Upper lobe of left lung (tissue), 6 donors: ENCODE measurements at regions not wholly inside any gene's neighbourhood (a gene's known extent, or its start where the extent isn't known, plus 50 kb on each side); places are given as distances from the start of the nearest gene placed in this dataset.

ENCODE experiments used
- ATAC-seq, 2 donors: fragments of 200-7000 bp; cut with Tn5 transposase; one replicate each; pipeline ENCODE4 v1.9.1; 2022; ENCODE audit warnings: mild to moderate bottlenecking in 2 of 2, moderate library complexity in 2 of 2; ENCODE audit not compliant: low FRiP score in 2 of 2
- DNase-seq, 2 donors: peaks; one replicate each; pipeline ENCODE4 v3.0.0-alpha.2; 2019 to 2020
- H3K27ac ChIP-seq, 4 donors: fragments of 200-600 bp; sonication (generic); one replicate each; pipeline ENCODE4 v1.5.1; 2016 to 2019
- H3K27me3 ChIP-seq, 4 donors: fragments of 200-600 bp; sonication (generic); one replicate each; pipeline ENCODE4 v1.5.1; 2017 to 2019
- H3K36me3 ChIP-seq, 4 donors: fragments of 200-600 bp; sonication (generic); one replicate each; pipeline ENCODE4 v1.5.1; 2016 to 2019
- H3K4me1 ChIP-seq, 4 donors: fragments of 200-600 bp; sonication (generic); one replicate each; pipeline ENCODE4 v1.5.1; 2018 to 2019
- H3K4me3 ChIP-seq, 4 donors: fragments of 200-600 bp; sonication (generic); one replicate each; pipeline ENCODE4 v1.5.1; 2017 to 2019; ENCODE audit warnings: mild to moderate bottlenecking in 2 of 4, moderate library complexity in 1 of 4
- H3K9me3 ChIP-seq, 4 donors: fragments of 200-600 bp; sonication (generic); one replicate each; pipeline ENCODE4 v1.5.1; 2018 to 2019
- EP300 ChIP-seq, 4 donors: sonication (generic); formaldehyde crosslinking; IDR thresholded peaks; one replicate each; pipeline ENCODE4 v1.5.1; 2017; ENCODE audit warnings: antibody characterized with exemption in 4 of 4, control low read depth in 2 of 4
- POLR2A ChIP-seq, 4 donors: fragments of 450-650 bp; IDR thresholded peaks; one replicate each; pipeline ENCODE4 v1.5.1; 2016 to 2017; ENCODE audit warnings: antibody characterized with exemption in 4 of 4, mild to moderate bottlenecking in 2 of 4
- POLR2AphosphoS5 ChIP-seq, 2 donors: sonication (generic); formaldehyde crosslinking; IDR thresholded peaks; one replicate each; pipeline ENCODE4 v1.5.1; 2017; ENCODE audit warnings: antibody characterized with exemption in 2 of 2
- WGBS, 2 donors: methylation state at CpG; one replicate each; pipeline ENCODE4 v1.1.5; 2017 to 2018; 5-methylcytosine and 5-hydroxymethylcytosine counted together
- TF ChIP-seq, protein P1 (sequence below), 6 experiments: fragments of 450-650 bp in 4 of 6; fragments of 200-600 bp in 2 of 6; sonication (generic) in 2 of 6; IDR thresholded peaks; one replicate each; pipeline ENCODE4 v1.5.1; 2016 to 2019; ENCODE audit warnings: antibody characterized with exemption in 6 of 6
- donor health status: DM: no; HTN: no; CAD: no; lungs with moderate emphysema.
- donor health status: DM: no; HTN: yes; CAD: no; lungs with severe emphysema.

- Histone ChIP-seq H3K36me3 (no peaks in the 10 kb centered on the region), H3K4me3 (no peak overlapping the region), H3K9me3 (no peaks in the 10 kb centered on the region), H3K27me3 (no peaks in the 10 kb centered on the region), H3K27ac (no peak overlapping the region), H3K4me1 (peaks cover 0 to 5% (median 0%) of the 10 kb centered on the region in 4 donors)
- DNase-seq (no peak), ATAC-seq (no peak)
- TF ChIP-seq POLR2A (IDR thresholded peaks at IDR 0.05) (no peak), POLR2AphosphoS5 (IDR thresholded peaks at IDR 0.05) (no peak), EP300 (IDR thresholded peaks at IDR 0.05) (no peak)
- TF ChIP-seq, protein P1, sequence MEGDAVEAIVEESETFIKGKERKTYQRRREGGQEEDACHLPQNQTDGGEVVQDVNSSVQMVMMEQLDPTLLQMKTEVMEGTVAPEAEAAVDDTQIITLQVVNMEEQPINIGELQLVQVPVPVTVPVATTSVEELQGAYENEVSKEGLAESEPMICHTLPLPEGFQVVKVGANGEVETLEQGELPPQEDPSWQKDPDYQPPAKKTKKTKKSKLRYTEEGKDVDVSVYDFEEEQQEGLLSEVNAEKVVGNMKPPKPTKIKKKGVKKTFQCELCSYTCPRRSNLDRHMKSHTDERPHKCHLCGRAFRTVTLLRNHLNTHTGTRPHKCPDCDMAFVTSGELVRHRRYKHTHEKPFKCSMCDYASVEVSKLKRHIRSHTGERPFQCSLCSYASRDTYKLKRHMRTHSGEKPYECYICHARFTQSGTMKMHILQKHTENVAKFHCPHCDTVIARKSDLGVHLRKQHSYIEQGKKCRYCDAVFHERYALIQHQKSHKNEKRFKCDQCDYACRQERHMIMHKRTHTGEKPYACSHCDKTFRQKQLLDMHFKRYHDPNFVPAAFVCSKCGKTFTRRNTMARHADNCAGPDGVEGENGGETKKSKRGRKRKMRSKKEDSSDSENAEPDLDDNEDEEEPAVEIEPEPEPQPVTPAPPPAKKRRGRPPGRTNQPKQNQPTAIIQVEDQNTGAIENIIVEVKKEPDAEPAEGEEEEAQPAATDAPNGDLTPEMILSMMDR (IDR thresholded peaks at IDR 0.05) = no peak
- WGBS, 2 donors = 66 to 83% methylated on average over 2 of the region's 2 CpGs
Observed at GRCh38 chr1:193565971-193566577, 379.7 kb upstream of the B3GALT2 start.

GRCh38 chr1:193562121-193562520 is 375.7 kb upstream of the B3GALT2 start:
- Histone ChIP-seq H3K36me3 (no peaks in the 10 kb centered on the region), H3K27me3 (no peaks in the 10 kb centered on the region), H3K9me3 (no peaks in the 10 kb centered on the region), H3K4me3 (no peak overlapping the region), H3K27ac (no peak overlapping the region), H3K4me1 (peaks cover 0 to 11% (median 6%) of the 10 kb centered on the region in 4 donors)
- ATAC-seq = no peak
- no peak for DNase-seq
- TF ChIP-seq, protein P1 (IDR thresholded peaks at IDR 0.05) = no peak
- TF ChIP-seq POLR2A (IDR thresholded peaks at IDR 0.05) (no peak), EP300 (IDR thresholded peaks at IDR 0.05) (no peak), POLR2AphosphoS5 (IDR thresholded peaks at IDR 0.05) (no peak)
- WGBS, 2 donors = 70 to 76% methylated on average over 2 of the region's 2 CpGs

- TF ChIP-seq POLR2AphosphoS5 (IDR thresholded peaks at IDR 0.05) (peak in 1 of 2 donors; percentile 12), POLR2A (IDR thresholded peaks at IDR 0.05) (no peak), EP300 (IDR thresholded peaks at IDR 0.05) (peak in 1 of 4 donors; percentile 8)
- TF ChIP-seq, protein P1 (IDR thresholded peaks at IDR 0.05) = no peak
- peak in 1 of 2 donors; percentile 40 for DNase-seq
- H3K27ac ChIP-seq = peak overlapping the region in 2 of 4 donors; percentile 6 to 21
Observed at GRCh38 chr1:193558491-193559028, 372.1 kb upstream of the B3GALT2 start.

DNA sequence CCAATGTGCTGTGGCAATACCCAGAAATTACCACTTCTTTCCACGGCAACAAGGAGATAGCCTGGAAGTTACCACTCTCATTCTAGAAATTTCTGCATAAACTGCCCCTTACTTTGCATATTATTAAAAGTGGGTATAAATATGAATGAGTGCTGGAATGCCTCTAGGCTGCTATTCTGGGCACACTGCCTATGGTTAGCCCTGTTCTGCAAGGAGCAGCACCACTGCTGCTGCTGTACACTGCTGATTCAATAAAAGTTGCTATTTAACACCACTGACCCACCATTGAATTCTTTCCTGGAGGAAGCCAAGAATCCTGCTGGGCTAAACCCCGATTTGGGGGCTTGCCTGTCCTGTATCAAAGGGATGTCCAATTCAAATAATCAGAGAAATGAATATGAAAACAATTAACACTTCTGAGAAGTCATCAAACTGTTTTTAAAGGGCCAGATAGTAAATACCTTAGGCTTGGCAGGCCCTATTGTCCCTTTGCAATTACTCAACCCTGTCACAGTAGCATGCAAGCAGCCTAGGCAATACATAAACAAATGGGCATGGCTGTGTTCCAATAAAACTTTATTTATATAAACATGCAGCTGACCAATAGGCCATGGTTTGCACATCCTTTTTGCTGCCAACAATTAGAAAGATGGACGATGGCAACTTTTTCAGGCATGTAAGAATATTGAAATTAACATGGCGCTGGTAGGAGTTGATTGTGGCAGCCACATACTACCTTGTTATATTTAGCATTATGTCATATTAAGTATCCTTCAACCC is 369.4 kb upstream of the B3GALT2 start:
- H3K9me3 ChIP-seq = no peaks in the 10 kb centered on the region
- 82 to 87% methylated on average over 4 of the region's 4 CpGs for WGBS, 2 donors
- no peaks in the 10 kb centered on the region for H3K27me3 ChIP-seq
- DNase-seq = no peak
- TF ChIP-seq, protein P1 (IDR thresholded peaks at IDR 0.05) = no peak
- TF ChIP-seq POLR2A (IDR thresholded peaks at IDR 0.05) (no peak), EP300 (IDR thresholded peaks at IDR 0.05) (no peak), POLR2AphosphoS5 (IDR thresholded peaks at IDR 0.05) (no peak)
- no peak overlapping the region for H3K4me3 ChIP-seq
- H3K27ac ChIP-seq = no peak overlapping the region
- H3K36me3 ChIP-seq = no peaks in the 10 kb centered on the region
- ATAC-seq = no peak
- peaks cover 0 to 11% (median 6%) of the 10 kb centered on the region in 4 donors for H3K4me1 ChIP-seq

More at GRCh38 chr1:193558491-193559028, 372.1 kb upstream of the B3GALT2 start:
- H3K27me3 ChIP-seq = no peaks in the 10 kb centered on the region
- no peaks in the 10 kb centered on the region for H3K9me3 ChIP-seq
- no peaks in the 10 kb centered on the region for H3K36me3 ChIP-seq
- H3K4me1 ChIP-seq = peaks cover 0 to 11% (median 6%) of the 10 kb centered on the region in 4 donors
- ATAC-seq = peak; percentile 69 to 81
- no peak overlapping the region for H3K4me3 ChIP-seq
- WGBS, 2 donors = 5 to 7% methylated on average over 4 of the region's 4 CpGs
